22Rv1 (cell line): ENCODE measurements at regions not wholly inside any gene's neighbourhood (a gene's known extent, or its start where the extent isn't known, plus 50 kb on each side); places are given as distances from the start of the nearest gene placed in this dataset.

Source experiments
- CTCF ChIP-seq: fragments of 450-650 bp; IDR thresholded peaks from 2 replicates; pipeline ENCODE4 v1.5.1; 2017; ENCODE audit warnings: mild to moderate bottlenecking
- ZFX ChIP-seq: fragments of 450-650 bp; IDR thresholded peaks from 2 replicates; pipeline ENCODE4 v1.6.1; 2017; ENCODE audit warnings: antibody characterized with exemption, borderline replicate concordance

GRCh38 chr17:71267668-71268067 is 853.2 kb upstream of the SOX9 start:
- TF ChIP-seq CTCF (no peak), ZFX (no peak)
